H1 (cell line): ENCODE measurements at regions not wholly inside any gene's neighbourhood (a gene's known extent, or its start where the extent isn't known, plus 50 kb on each side); places are given as distances from the start of the nearest gene placed in this dataset.

Experiments used
- CTCF ChIA-PET: fragments of 300-600 bp; sonication (Branson Sonifier 250); formaldehyde crosslinking; loops from one replicate; lab custom pipeline; 2021; ENCODE audit not compliant: partially characterized antibody; lab: Charles Lee
- POLR2A ChIA-PET: fragments of 300-600 bp; sonication (Branson Sonifier 250); formaldehyde crosslinking; loops from one replicate; lab custom pipeline; 2021; ENCODE audit warnings: inconsistent platforms; ENCODE audit not compliant: partially characterized antibody; lab: Charles Lee
- DNase-seq, 2 experiments: peaks; one replicate each; pipeline versions ENCODE4 v3.0.0 to v3.0.0-alpha.2; 2010 to 2022; ENCODE audit warnings: low spot score in 2 of 2, low read depth in 1 of 2, mixed read lengths in 1 of 2
- FAIRE-seq: peaks from 2 replicates; lab custom pipeline; 2011; peaks lifted over from hg19 to GRCh38; lab: Jason Lieb, UNC
- H2AFZ ChIP-seq: 2 replicates; pipeline ENCODE4 v1.8.1; 2012; ENCODE audit warnings: low read length, inconsistent platforms
- H2AK5ac ChIP-seq: 2 replicates; pipeline ENCODE4 v1.6.1; 2013; ENCODE audit warnings: low read depth, low read length
- H2BK120ac ChIP-seq: replicated peaks from 2 replicates; pipeline ENCODE3; 2013; ENCODE audit warnings: low read depth, low read length, inconsistent platforms
- H2BK12ac ChIP-seq: 2 replicates; pipeline ENCODE4 v1.6.1; 2013; ENCODE audit warnings: low read depth, low read length
- H2BK15ac ChIP-seq: 2 replicates; pipeline ENCODE4 v1.6.1; 2013; ENCODE audit warnings: low read length
- H2BK20ac ChIP-seq: 2 replicates; pipeline ENCODE4 v1.6.1; 2013; ENCODE audit warnings: low read length
- H2BK5ac ChIP-seq: 2 replicates; pipeline ENCODE4 v1.6.1; 2013; ENCODE audit warnings: low read depth, low read length
- H3K14ac ChIP-seq: 2 replicates; pipeline ENCODE4 v1.6.1; 2013; ENCODE audit warnings: inconsistent platforms; ENCODE audit not compliant: insufficient read length
- H3K18ac ChIP-seq: 2 replicates; pipeline ENCODE4 v1.6.1; 2013; ENCODE audit warnings: low read length; ENCODE audit errors: extremely low read depth
- H3K23ac ChIP-seq: 2 replicates; pipeline ENCODE4 v1.6.1; 2013; ENCODE audit warnings: inconsistent platforms; ENCODE audit not compliant: insufficient read length
- H3K23me2 ChIP-seq: 2 replicates; pipeline ENCODE4 v1.6.1; 2013; ENCODE audit warnings: low read depth, low read length
- H3K27ac ChIP-seq: 2 replicates; pipeline ENCODE4 v1.6.1; 2011; ENCODE audit warnings: low read depth, low read length, inconsistent platforms
- H3K27me3 ChIP-seq, 4 experiments: replicated peaks in 1 of 4; 1 replicate in 1 of 4; 2 replicates in 3 of 4; pipeline versions ENCODE4 v1.6.1 to v1.8.1; 2011 to 2013; ENCODE audit warnings: low read length in 3 of 4, mild to moderate bottlenecking in 3 of 4, inconsistent platforms in 2 of 4, mixed read lengths in 2 of 4, moderate library complexity in 1 of 4; ENCODE audit not compliant: control insufficient read depth in 3 of 4, insufficient read depth in 3 of 4; ENCODE audit errors: extremely low read depth in 1 of 4
- H3K36me3 ChIP-seq, 4 experiments: 2 replicates each; pipeline versions ENCODE4 v1.6.1 to v1.8.1; 2011 to 2013; ENCODE audit warnings: mild to moderate bottlenecking in 4 of 4, low read length in 3 of 4, moderate library complexity in 2 of 4, control low read depth in 1 of 4, inconsistent platforms in 1 of 4; ENCODE audit not compliant: insufficient read depth in 4 of 4, control insufficient read depth in 2 of 4
- H3K4ac ChIP-seq: replicated peaks from 2 replicates; pipeline ENCODE3; 2013; ENCODE audit warnings: low read length, low read depth, mixed read lengths, inconsistent platforms; ENCODE audit not compliant: insufficient read length
- H3K4me1 ChIP-seq, 4 experiments: replicated peaks in 1 of 4; 1 replicate in 1 of 4; 2 replicates in 3 of 4; pipeline versions ENCODE4 v1.6.1 to v1.8.1; 2011 to 2013; ENCODE audit warnings: low read length in 3 of 4, inconsistent platforms in 2 of 4, mixed read lengths in 1 of 4; ENCODE audit not compliant: insufficient read depth in 4 of 4, control insufficient read depth in 3 of 4
- H3K4me2 ChIP-seq, 2 experiments: 2 replicates each; pipeline versions ENCODE4 v1.6.1 to v1.8.1; 2011 to 2013; ENCODE audit warnings: low read depth in 2 of 2, low read length in 2 of 2, control low read depth in 1 of 2, inconsistent platforms in 1 of 2, mild to moderate bottlenecking in 1 of 2; ENCODE audit not compliant: insufficient read depth in 1 of 2
- H3K4me3 ChIP-seq, 4 experiments: fragments of 200-600, 300-600 bp in 1 of 4; sonication (generic), shearing (Covaris generic), sonication (Bioruptor Twin) in 1 of 4; 2 replicates each; pipeline versions ENCODE4 v1.5.1 to v1.8.1; 2011 to 2016; ENCODE audit warnings: low read length in 4 of 4, low read depth in 3 of 4, control low read depth in 2 of 4, inconsistent platforms in 2 of 4, mild to moderate bottlenecking in 2 of 4, mixed read lengths in 1 of 4, moderate library complexity in 1 of 4; ENCODE audit not compliant: insufficient read depth in 2 of 4; ENCODE audit errors: extremely low read depth in 1 of 4
- H3K56ac ChIP-seq: replicated peaks from 2 replicates; pipeline ENCODE3; 2013; ENCODE audit warnings: low read depth, mild to moderate bottlenecking, mixed read lengths, low read length, inconsistent platforms; ENCODE audit not compliant: insufficient read length
- H3K79me1 ChIP-seq: 2 replicates; pipeline ENCODE4 v1.6.1; 2013; ENCODE audit warnings: low read depth, low read length, control low read depth
- H3K79me2 ChIP-seq, 2 experiments: 2 replicates each; pipeline versions ENCODE4 v1.6.1 to v1.8.1; 2012 to 2013; ENCODE audit warnings: low read length in 2 of 2, mild to moderate bottlenecking in 2 of 2, inconsistent platforms in 1 of 2; ENCODE audit not compliant: insufficient read depth in 2 of 2, control insufficient read depth in 1 of 2
- H3K9ac ChIP-seq, 4 experiments: replicated peaks in 1 of 4; 1 replicate in 1 of 4; 2 replicates in 3 of 4; pipeline versions ENCODE4 v1.6.1 to v1.8.1; 2011 to 2013; ENCODE audit warnings: low read depth in 3 of 4, low read length in 3 of 4, control low read depth in 2 of 4, mild to moderate bottlenecking in 2 of 4, moderate library complexity in 2 of 4, inconsistent platforms in 1 of 4; ENCODE audit errors: extremely low read depth in 1 of 4
- H3K9me3 ChIP-seq, 2 experiments: 2 replicates each; pipeline versions ENCODE4 v1.6.1 to v1.8.1; 2012 to 2013; ENCODE audit warnings: mild to moderate bottlenecking in 2 of 2, moderate library complexity in 2 of 2, control low read depth in 1 of 2, inconsistent platforms in 1 of 2, low read depth in 1 of 2, low read length in 1 of 2, mixed read lengths in 1 of 2; ENCODE audit not compliant: insufficient read depth in 2 of 2
- H4K20me1 ChIP-seq, 2 experiments: replicated peaks in 1 of 2; 2 replicates each; pipeline versions ENCODE3 to v1.8.1; 2011 to 2013; ENCODE audit warnings: inconsistent platforms in 2 of 2, low read length in 2 of 2, mild to moderate bottlenecking in 1 of 2; ENCODE audit not compliant: insufficient read depth in 2 of 2, control insufficient read depth in 1 of 2
- H4K5ac ChIP-seq: 2 replicates; pipeline ENCODE4 v1.6.1; 2013; ENCODE audit warnings: low read length, low read depth, mixed read lengths, inconsistent platforms; ENCODE audit not compliant: insufficient read length
- H4K8ac ChIP-seq: 2 replicates; pipeline ENCODE4 v1.8.0; 2013; ENCODE audit warnings: mild to moderate bottlenecking, moderate library complexity, low read length, inconsistent platforms; ENCODE audit not compliant: insufficient read depth; ENCODE audit errors: extremely low read depth
- H4K91ac ChIP-seq: replicated peaks from 2 replicates; pipeline ENCODE3; 2013; ENCODE audit warnings: low read length, mixed read lengths, inconsistent platforms; ENCODE audit not compliant: insufficient read length
- CTBP2 ChIP-seq: IDR thresholded peaks from 2 replicates; pipeline ENCODE4 v1.7.0; 2011; ENCODE audit warnings: borderline replicate concordance, mild to moderate bottlenecking, moderate library complexity, mixed read lengths, low read length; ENCODE audit not compliant: insufficient read depth, insufficient read length
- SP4 ChIP-seq: IDR thresholded peaks from 2 replicates; pipeline ENCODE4 v1.6.1; 2012; ENCODE audit warnings: low read length, inconsistent platforms
- TEAD4 ChIP-seq: IDR thresholded peaks from 2 replicates; pipeline ENCODE4 v1.6.1; 2012; ENCODE audit warnings: low read depth, low read length, inconsistent platforms, mixed read lengths
- WGBS, 2 experiments: shearing (Covaris generic) in 1 of 2; methylation state at CpG; one replicate each; pipeline versions ENCODE4 v1.1.6 to v1.1.7; 2013 to 2015; ENCODE audit warnings: low lambda C conversion rate in 2 of 2, mixed read lengths in 2 of 2, inconsistent platforms in 1 of 2, low coverage in 1 of 2, missing lambda C conversion rate in 1 of 2; ENCODE audit not compliant: insufficient replicate concordance in 2 of 2, insufficient coverage in 1 of 2, insufficient read length in 1 of 2; ENCODE audit errors: extremely low coverage in 1 of 2, missing lambda C conversion rate in 1 of 2; 5-methylcytosine and 5-hydroxymethylcytosine counted together

- H2AFZ ChIP-seq = no peak overlapping the region
- ChIA-PET CTCF (interaction anchor here (0.6 to 1.5 kb wide), 5 partner anchors 9 to 1404 kb away, joined by 3 to 6 read pairs (median 3); no protein-coding TSS in a partner anchor), POLR2A (no interaction called here)
- H2BK120ac ChIP-seq = no peak overlapping the region
- no peaks in the 10 kb centered on the region for H3K23me2 ChIP-seq
- no peak overlapping the region for H3K18ac ChIP-seq
- H2BK5ac ChIP-seq = no peak overlapping the region
- 87% methylated on average over 7 of the region's 7 CpGs; no CpG with 5 or more reads in 1 of the 2 experiments for WGBS, 2 experiments
- no peaks in the 10 kb centered on the region for H3K79me1 ChIP-seq
- no peak overlapping the region for H4K8ac ChIP-seq
- no peak overlapping the region for H4K91ac ChIP-seq
- no peak overlapping the region for H2BK12ac ChIP-seq
- H4K20me1 ChIP-seq = no peaks in the 10 kb centered on the region
- H3K36me3 ChIP-seq = no peaks in the 10 kb centered on the region
- no peak overlapping the region for H2AK5ac ChIP-seq
- DNase-seq (no peak), FAIRE-seq (no peak)
- H3K9me3 ChIP-seq = no peaks in the 10 kb centered on the region
- no peak overlapping the region for H2BK20ac ChIP-seq
- H3K4me3 ChIP-seq = no peak overlapping the region
- no peak overlapping the region for H4K5ac ChIP-seq
- no peak overlapping the region for H3K9ac ChIP-seq
- H3K4me1 ChIP-seq = peaks cover 0 to 9% (median 4%) of the 10 kb centered on the region in 4 experiments; a peak in 3 of 7 replicates
- no peak overlapping the region for H3K27ac ChIP-seq
- no peak overlapping the region for H3K4ac ChIP-seq
- H3K79me2 ChIP-seq = no peaks in the 10 kb centered on the region
- H3K23ac ChIP-seq = no peak overlapping the region
- H3K56ac ChIP-seq = no peak overlapping the region
- no peak overlapping the region for H2BK15ac ChIP-seq
- no peak overlapping the region for H3K14ac ChIP-seq
- H3K4me2 ChIP-seq = no peak overlapping the region
- H3K27me3 ChIP-seq = no peaks in the 10 kb centered on the region
- no peak for TF ChIP-seq SP4
- TF ChIP-seq CTBP2 = no peak
- TF ChIP-seq TEAD4 = no peak
These were observed 316.6 kb upstream of the ONECUT1 start for GRCh38 chr15:53106505-53107286.
